Large intestine (tissue), 3 donors: ENCODE measurements at regions not wholly inside any gene's neighbourhood (a gene's known extent, or its start where the extent isn't known, plus 50 kb on each side); places are given as distances from the start of the nearest gene placed in this dataset.

Source experiments
- DNase-seq, 2 donors: peaks; one replicate each; pipeline versions ENCODE4 v3.0.0 to v3.0.0-alpha.2; 2013
- H3K27ac ChIP-seq: one replicate; pipeline ENCODE4 v1.5.1; 2013; ENCODE audit warnings: low read length
- H3K27me3 ChIP-seq: 2 replicates; pipeline ENCODE4 v1.6.1; 2013; ENCODE audit warnings: low read length; ENCODE audit not compliant: control insufficient read depth, insufficient read depth
- H3K36me3 ChIP-seq: 2 replicates; pipeline ENCODE4 v1.6.1; 2013; ENCODE audit warnings: low read length; ENCODE audit not compliant: control insufficient read depth, insufficient read depth
- H3K4me1 ChIP-seq: one replicate; pipeline ENCODE4 v1.6.1; 2013; ENCODE audit warnings: low read length; ENCODE audit not compliant: control insufficient read depth, insufficient read depth
- H3K4me3 ChIP-seq: one replicate; pipeline ENCODE4 v1.5.1; 2013; ENCODE audit warnings: low read length
- H3K9me3 ChIP-seq: one replicate; pipeline ENCODE4 v1.6.1; 2013; ENCODE audit warnings: mild to moderate bottlenecking, low read depth, low read length, moderate library complexity; ENCODE audit not compliant: control insufficient read depth
- WGBS: methylation state at CpG from one replicate; pipeline ENCODE4 v1.1.5; 2013; ENCODE audit warnings: low lambda C conversion rate; ENCODE audit not compliant: insufficient coverage; 5-methylcytosine and 5-hydroxymethylcytosine counted together

- Histone ChIP-seq H3K4me1 (no peaks in the 10 kb centered on the region), H3K4me3 (no peak overlapping the region), H3K9me3 (no peaks in the 10 kb centered on the region), H3K27ac (no peak overlapping the region), H3K27me3 (no peaks in the 10 kb centered on the region), H3K36me3 (no peaks in the 10 kb centered on the region)
- no peak for DNase-seq
- WGBS = 92% methylated on average over 2 of the region's 7 CpGs
Observed at GRCh38 chr13:84080748-84081530, 198.7 kb upstream of the SLITRK1 start.

DNA sequence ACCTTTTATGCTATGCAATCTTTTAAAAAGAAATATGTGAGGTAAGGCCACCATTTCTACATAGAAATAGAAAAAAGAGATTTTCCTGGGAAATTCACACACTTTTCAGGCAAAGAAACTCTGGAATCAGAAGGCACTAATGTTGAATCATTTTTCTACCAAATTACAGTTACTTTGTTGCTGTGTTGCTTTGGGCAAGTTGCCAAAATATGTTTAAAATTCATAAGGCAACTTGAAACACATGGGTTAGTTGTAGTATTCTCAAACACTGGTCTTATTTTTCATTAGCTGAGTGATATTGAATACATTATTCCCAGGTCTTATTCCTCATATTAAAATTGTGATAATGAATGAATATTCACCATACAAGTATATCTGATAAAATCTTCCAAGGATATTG is 195.0 kb upstream of the SLITRK1 start:
- Histone ChIP-seq H3K27ac (no peak overlapping the region), H3K9me3 (no peaks in the 10 kb centered on the region), H3K4me1 (no peaks in the 10 kb centered on the region), H3K4me3 (no peak overlapping the region), H3K27me3 (no peaks in the 10 kb centered on the region), H3K36me3 (no peaks in the 10 kb centered on the region)
- DNase-seq = no peak

DNA sequence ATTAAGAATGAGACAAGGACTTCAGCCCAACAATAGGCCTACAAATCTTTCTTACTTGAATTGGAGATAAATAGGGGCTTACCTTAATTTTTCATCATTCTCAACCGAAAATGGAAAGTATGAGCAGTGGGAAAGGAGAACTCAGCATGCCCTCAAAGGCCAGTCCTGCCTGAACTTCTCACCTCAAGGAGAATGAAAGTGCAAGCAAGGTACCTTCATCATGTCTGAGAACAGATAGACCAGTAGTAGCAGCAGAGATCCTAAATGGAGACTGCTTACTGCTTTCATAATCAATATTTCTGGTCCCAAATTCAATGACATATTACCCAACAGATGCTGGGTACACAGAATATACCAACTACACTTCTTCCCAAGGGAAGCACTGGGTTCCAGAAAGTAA is 194.0 kb upstream of the SLITRK1 start:
- Histone ChIP-seq H3K27me3 (no peaks in the 10 kb centered on the region), H3K36me3 (no peaks in the 10 kb centered on the region), H3K27ac (no peak overlapping the region), H3K4me1 (no peaks in the 10 kb centered on the region), H3K4me3 (no peak overlapping the region), H3K9me3 (no peaks in the 10 kb centered on the region)
- WGBS = no CpG with 5 or more reads among the region's 1 CpG
- no peak for DNase-seq

DNA sequence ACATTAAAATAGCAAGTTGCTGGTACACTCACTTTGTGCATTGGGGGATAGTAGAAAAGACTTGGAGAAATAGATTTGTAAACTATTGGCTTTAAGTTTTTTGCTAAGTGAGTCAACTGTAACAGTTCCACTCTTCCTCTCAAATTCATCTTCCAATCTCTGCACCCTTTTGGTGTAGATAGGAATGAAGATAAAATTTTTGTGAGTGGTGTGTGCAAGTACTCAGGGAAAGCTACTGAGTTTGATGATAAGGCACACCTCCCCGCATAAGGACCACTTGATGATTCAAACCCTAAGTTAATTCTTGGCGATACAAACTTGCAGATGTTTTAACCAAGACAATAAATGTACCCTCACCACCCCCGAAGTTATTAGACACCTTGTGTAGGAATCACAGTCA is 168.3 kb upstream of the SLITRK1 start:
- H3K4me3 ChIP-seq = no peak overlapping the region
- WGBS = 100% methylated on average over 1 of the region's 3 CpGs
- no peaks in the 10 kb centered on the region for H3K4me1 ChIP-seq
- no peak overlapping the region for H3K27ac ChIP-seq
- H3K27me3 ChIP-seq = no peaks in the 10 kb centered on the region
- DNase-seq = no peak
- H3K9me3 ChIP-seq = no peaks in the 10 kb centered on the region
- no peaks in the 10 kb centered on the region for H3K36me3 ChIP-seq

- Histone ChIP-seq H3K27ac (no peak overlapping the region), H3K36me3 (no peaks in the 10 kb centered on the region), H3K4me1 (no peaks in the 10 kb centered on the region), H3K27me3 (no peaks in the 10 kb centered on the region), H3K4me3 (no peak overlapping the region), H3K9me3 (no peaks in the 10 kb centered on the region)
- DNase-seq = no peak
- 83% methylated on average over 2 of the region's 2 CpGs for WGBS
Observed at GRCh38 chr13:84049443-84050219, 167.4 kb upstream of the SLITRK1 start.

- WGBS = no CpG with 5 or more reads among the region's 2 CpGs
- H3K27me3 ChIP-seq = no peaks in the 10 kb centered on the region
- no peaks in the 10 kb centered on the region for H3K36me3 ChIP-seq
- DNase-seq = no peak
- no peak overlapping the region for H3K4me3 ChIP-seq
- H3K9me3 ChIP-seq = no peaks in the 10 kb centered on the region
- H3K4me1 ChIP-seq = no peaks in the 10 kb centered on the region
- no peak overlapping the region for H3K27ac ChIP-seq
Observed at GRCh38 chr13:84044805-84045204, 162.5 kb upstream of the SLITRK1 start.

DNA sequence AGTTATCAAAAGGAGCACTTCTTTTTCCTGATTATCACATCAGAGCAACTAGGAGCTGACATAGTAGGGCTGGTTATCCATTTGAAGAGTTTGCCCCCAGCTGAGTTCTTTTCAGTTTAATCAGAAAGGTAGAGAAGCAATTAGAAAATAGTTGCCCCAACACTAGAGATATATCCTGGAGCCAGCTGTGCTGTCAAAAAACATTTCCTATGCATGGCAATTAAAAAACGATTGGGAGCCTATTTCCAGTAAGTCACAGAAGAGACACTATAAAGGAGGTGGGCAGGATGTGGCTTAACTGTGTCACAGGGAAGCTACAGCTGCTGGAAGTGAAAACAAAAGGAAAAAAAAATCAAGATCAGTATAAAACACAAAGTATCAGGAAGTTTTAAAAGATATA is 155.7 kb upstream of the SLITRK1 start:
- H3K27ac ChIP-seq = no peak overlapping the region
- DNase-seq = no peak
- H3K4me1 ChIP-seq = no peaks in the 10 kb centered on the region
- H3K4me3 ChIP-seq = no peak overlapping the region
- no peaks in the 10 kb centered on the region for H3K9me3 ChIP-seq
- H3K36me3 ChIP-seq = no peaks in the 10 kb centered on the region
- no peaks in the 10 kb centered on the region for H3K27me3 ChIP-seq
- no CpG with 5 or more reads among the region's 1 CpG for WGBS

GRCh38 chr13:84032116-84032515 is 149.8 kb upstream of the SLITRK1 start:
- H3K4me1 ChIP-seq = no peaks in the 10 kb centered on the region
- DNase-seq = no peak
- no peaks in the 10 kb centered on the region for H3K27me3 ChIP-seq
- WGBS = no CpG with 5 or more reads among the region's 1 CpG
- H3K9me3 ChIP-seq = no peaks in the 10 kb centered on the region
- no peaks in the 10 kb centered on the region for H3K36me3 ChIP-seq
- H3K4me3 ChIP-seq = no peak overlapping the region
- H3K27ac ChIP-seq = no peak overlapping the region

- Histone ChIP-seq H3K27me3 (no peaks in the 10 kb centered on the region), H3K4me3 (no peak overlapping the region), H3K27ac (no peak overlapping the region), H3K9me3 (no peaks in the 10 kb centered on the region), H3K4me1 (no peaks in the 10 kb centered on the region), H3K36me3 (no peaks in the 10 kb centered on the region)
- 83% methylated on average over 2 of the region's 4 CpGs for WGBS
- DNase-seq = no peak
Observed at GRCh38 chr13:84031120-84031519, 148.8 kb upstream of the SLITRK1 start.

GRCh38 chr13:84029396-84029795 is 147.1 kb upstream of the SLITRK1 start:
- no peak for DNase-seq
- H3K4me1 ChIP-seq = no peaks in the 10 kb centered on the region
- H3K27me3 ChIP-seq = no peaks in the 10 kb centered on the region
- H3K27ac ChIP-seq = no peak overlapping the region
- H3K9me3 ChIP-seq = no peaks in the 10 kb centered on the region
- no peak overlapping the region for H3K4me3 ChIP-seq
- H3K36me3 ChIP-seq = no peaks in the 10 kb centered on the region
- WGBS = 83% methylated on average over 2 of the region's 4 CpGs

GRCh38 chr13:84025824-84026223 is 143.6 kb upstream of the SLITRK1 start:
- Histone ChIP-seq H3K4me1 (no peaks in the 10 kb centered on the region), H3K4me3 (no peak overlapping the region), H3K36me3 (no peaks in the 10 kb centered on the region), H3K27me3 (no peaks in the 10 kb centered on the region), H3K27ac (no peak overlapping the region), H3K9me3 (no peaks in the 10 kb centered on the region)
- peak in 1 of 2 donors; percentile 4 for DNase-seq
- 50% methylated on average over 1 of the region's 1 CpG for WGBS
